Choroid plexus epithelial cell (primary cell): ENCODE measurements at regions not wholly inside any gene's neighbourhood (a gene's known extent, or its start where the extent isn't known, plus 50 kb on each side); places are given as distances from the start of the nearest gene placed in this dataset.
"Not testable (repeated sequence)": the region's sequence is repeated elsewhere in the genome, so short reads cannot be mapped to it uniquely, and the experiment has no call there.

Experiments
- DNase-seq: peaks from one replicate; pipeline ENCODE4 v3.0.0-alpha.2; 2010; ENCODE audit warnings: low read depth
- H3K4me3 ChIP-seq: 2 replicates; pipeline ENCODE4 v1.5.1; 2011; ENCODE audit warnings: low read depth, mild to moderate bottlenecking, control low read depth, low read length, moderate library complexity
- TF ChIP-seq, protein P1 (sequence below): conservative IDR thresholded peaks from 2 replicates; pipeline ENCODE4 v1.5.1; 2011; ENCODE audit warnings: low read depth, mild to moderate bottlenecking, control low read depth, inconsistent platforms, low read length, moderate library complexity

DNA sequence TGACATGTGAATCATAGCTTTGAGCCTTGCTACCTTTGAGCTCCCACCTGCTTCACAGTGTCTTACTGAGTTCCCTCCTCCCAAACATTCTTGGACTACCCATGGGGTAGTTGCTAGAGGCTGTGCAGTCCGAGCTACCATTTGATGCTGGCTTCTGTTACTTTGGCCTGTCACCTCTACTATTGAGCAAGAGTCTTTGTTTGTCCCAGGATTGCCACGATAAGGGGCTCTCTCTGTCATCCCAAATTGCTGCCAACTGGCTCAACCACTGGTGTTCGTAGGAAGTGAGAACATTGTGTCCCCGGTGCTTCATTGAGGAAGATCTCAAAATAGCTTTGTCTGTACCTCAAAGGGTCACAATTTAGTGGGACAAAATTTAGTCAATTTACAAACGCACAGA, 59.1 kb upstream of the PAX8 start:
- TF ChIP-seq, protein P1, sequence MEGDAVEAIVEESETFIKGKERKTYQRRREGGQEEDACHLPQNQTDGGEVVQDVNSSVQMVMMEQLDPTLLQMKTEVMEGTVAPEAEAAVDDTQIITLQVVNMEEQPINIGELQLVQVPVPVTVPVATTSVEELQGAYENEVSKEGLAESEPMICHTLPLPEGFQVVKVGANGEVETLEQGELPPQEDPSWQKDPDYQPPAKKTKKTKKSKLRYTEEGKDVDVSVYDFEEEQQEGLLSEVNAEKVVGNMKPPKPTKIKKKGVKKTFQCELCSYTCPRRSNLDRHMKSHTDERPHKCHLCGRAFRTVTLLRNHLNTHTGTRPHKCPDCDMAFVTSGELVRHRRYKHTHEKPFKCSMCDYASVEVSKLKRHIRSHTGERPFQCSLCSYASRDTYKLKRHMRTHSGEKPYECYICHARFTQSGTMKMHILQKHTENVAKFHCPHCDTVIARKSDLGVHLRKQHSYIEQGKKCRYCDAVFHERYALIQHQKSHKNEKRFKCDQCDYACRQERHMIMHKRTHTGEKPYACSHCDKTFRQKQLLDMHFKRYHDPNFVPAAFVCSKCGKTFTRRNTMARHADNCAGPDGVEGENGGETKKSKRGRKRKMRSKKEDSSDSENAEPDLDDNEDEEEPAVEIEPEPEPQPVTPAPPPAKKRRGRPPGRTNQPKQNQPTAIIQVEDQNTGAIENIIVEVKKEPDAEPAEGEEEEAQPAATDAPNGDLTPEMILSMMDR: no peak
- no peak for DNase-seq
- no peak overlapping the region for H3K4me3 ChIP-seq

DNA sequence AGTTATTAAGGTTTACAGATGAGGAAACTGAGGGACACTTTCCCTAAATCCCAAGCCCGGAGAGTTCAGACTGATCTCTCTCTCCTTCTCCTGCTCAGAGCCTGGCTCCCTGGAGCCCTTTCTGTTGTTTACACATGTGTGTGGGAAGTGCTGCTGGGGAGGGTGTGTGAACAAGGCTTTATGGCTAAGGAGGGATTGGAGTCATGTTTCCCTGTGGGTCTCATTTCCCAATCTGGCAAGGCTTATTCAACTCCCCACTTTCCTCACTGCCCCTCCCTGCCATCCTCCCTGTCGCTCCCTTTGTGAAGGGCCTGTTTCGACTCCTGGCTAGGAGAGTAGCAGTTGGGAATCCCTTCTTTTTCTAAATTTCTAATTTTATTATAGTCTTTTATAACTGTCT, 57.3 kb upstream of the PAX8 start:
- H3K4me3 ChIP-seq, DNase-seq: not testable (repeated sequence)

DNA sequence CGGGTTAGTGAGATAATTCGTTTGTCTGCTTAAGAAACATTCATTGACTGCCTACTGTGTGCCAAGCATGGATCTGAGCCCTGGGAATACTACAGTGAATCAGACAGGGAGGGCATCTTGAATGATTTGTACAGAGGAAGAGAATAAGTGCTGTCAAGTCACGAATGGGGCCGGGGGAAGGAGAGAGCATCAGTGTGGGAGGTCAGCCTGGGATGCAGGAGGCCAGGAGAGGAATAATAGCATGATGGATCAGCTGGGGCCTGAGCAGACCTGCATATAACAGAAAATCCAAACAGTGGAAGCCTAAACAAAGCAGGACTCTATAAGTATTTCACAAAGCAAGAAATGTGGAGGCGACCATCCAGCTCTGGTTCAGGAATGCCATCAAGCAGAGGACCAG, 55.4 kb upstream of the PAX8 start:
- H3K4me3 ChIP-seq: no peak overlapping the region
- TF ChIP-seq, protein P1: no peak
- DNase-seq: no peak

DNA sequence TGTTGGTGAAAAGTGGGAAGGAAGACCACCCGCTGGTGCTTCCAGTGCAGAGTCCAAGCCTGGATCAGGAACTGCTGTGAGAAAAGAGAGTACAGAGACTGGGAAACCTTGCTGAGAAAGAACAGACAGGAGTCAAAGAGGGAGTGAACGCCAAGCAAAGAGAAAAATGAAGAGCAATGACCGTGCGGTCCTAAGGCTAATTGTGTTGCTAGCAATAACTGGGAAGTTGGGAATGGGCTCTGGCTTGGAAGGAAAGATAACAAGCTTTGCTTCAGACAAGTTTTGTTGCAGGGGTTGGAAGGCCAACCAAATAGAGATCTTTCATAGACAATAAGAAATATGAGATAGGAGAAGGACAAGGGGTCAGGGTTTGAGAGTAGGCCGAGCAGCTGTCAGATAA, 55.0 kb upstream of the PAX8 start:
- not testable (repeated sequence) for H3K4me3 ChIP-seq, DNase-seq

DNA sequence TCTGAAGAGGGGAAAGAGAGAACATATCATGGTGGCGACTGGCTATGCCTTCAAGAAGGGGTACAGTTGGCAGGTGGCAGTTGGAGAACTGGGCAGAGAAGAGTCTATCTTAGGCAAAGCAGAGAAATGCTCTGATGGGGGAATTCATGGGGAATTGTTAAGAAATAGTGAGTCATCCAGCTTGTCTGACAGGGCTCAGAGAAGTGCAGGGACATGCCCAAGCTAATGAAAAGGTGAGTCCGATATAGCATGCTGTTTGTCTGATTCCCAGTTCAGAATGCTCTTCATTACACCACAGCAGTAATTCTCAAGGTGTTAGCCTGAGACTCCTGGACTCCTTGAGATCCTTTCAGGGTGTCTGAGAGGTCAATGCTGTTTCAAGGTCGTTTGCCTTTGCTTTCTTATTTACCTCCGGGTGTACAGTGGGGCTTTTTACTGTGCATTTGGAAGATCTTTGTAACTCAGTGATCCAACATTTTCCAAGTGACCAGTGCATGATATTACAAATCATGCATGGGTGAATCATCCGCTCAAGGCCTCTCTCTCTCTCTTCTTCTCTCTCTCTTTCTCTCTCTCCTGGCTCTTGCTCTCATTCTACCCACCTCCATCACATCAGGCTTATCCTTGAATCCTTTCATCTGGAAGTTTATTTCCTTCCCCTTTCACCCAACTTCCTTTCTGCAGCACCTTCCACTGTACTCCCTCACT, 51.5 kb upstream of the PAX8 start:
- peak; percentile 22 for DNase-seq
- not testable (repeated sequence) for H3K4me3 ChIP-seq

DNA sequence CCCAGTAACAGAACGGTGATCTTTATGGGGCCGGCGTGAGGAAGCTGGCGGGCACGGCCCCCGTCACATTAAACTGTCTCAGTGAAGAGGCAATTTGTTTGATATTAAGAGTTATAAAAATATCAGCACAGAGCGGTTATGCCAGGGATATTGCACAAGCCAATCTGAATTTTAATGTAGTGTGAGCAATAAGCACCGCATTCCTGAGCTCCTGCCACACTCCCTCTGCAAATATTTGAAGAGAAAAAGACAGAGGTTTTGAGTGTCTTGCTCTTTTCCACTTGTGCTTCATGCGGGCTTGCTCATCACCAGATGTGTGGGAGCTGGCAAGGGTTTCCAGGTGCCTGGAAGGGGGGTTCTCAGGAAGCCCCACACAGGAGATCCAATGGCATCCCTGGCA, 50.3 kb upstream of the PAX8 start:
- DNase-seq: peak; percentile 30
- not testable (repeated sequence) for H3K4me3 ChIP-seq

DNA sequence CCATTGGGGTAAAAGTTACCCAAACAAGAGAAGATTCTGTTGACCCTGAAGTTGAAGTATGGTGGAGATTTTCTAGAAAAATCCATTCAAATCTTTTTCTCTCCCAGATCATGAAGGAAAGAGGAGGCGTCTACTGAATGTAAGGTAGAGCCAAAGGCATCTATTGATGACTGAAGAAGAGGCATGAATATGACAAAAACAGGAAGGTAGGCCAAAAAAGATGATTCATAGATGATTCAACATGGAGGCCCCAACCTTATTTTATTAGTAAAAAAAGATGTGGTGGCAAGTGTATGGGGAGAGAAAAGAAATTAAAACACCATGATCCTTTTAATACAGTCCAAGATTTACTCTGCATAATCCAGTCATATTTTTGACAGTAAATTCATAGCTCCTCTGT, 49.9 kb upstream of the PAX8 start:
- not testable (repeated sequence) for DNase-seq, H3K4me3 ChIP-seq
